ENCODE measurements at regions not wholly inside any gene's neighbourhood (a gene's known extent, or its start where the extent isn't known, plus 50 kb on each side); places are given as distances from the start of the nearest gene placed in this dataset.

GRCh38 chr10:3321123-3321522 is 148.5 kb upstream of the PITRM1 start:
- TF ChIP-seq GATA2 (IDR thresholded peaks at IDR 0.05; ENCODE audit: low read depth, low read length) (no peak), GATA3 (IDR thresholded peaks at IDR 0.05; ENCODE audit: low read depth, low read length) (no peak)

Measured in SH-SY5Y (cell line).